Spleen (tissue), 11 donors: ENCODE measurements at regions not wholly inside any gene's neighbourhood (a gene's known extent, or its start where the extent isn't known, plus 50 kb on each side); places are given as distances from the start of the nearest gene placed in this dataset.

Source experiments
- DNase-seq: peaks from one replicate; pipeline ENCODE4 v3.0.0-alpha.2; 2020
- H3K27ac ChIP-seq, 8 donors: fragments of 200-600 bp; sonication (generic) in 7 of 8; 1 replicate in 4 of 8; 2 replicates in 4 of 8; pipeline versions ENCODE4 v1.5.0 to v1.8.0; 2016 to 2021; ENCODE audit warnings: inconsistent platforms in 4 of 8, mild to moderate bottlenecking in 4 of 8, moderate library complexity in 1 of 8
- H3K27me3 ChIP-seq, 7 donors: fragments of 200-600 bp; sonication (generic) in 6 of 7; replicated peaks in 1 of 7; 1 replicate in 4 of 7; 2 replicates in 3 of 7; pipeline versions ENCODE4 v1.5.0 to v1.8.0; 2016 to 2021; ENCODE audit warnings: inconsistent platforms in 3 of 7, mild to moderate bottlenecking in 1 of 7
- H3K36me3 ChIP-seq, 6 donors: fragments of 200-600 bp; sonication (generic) in 5 of 6; 1 replicate in 4 of 6; 2 replicates in 2 of 6; pipeline versions ENCODE4 v1.5.0 to v1.8.0; 2016 to 2021; ENCODE audit warnings: inconsistent platforms in 2 of 6
- H3K4me1 ChIP-seq, 6 donors: fragments of 200-600 bp; sonication (generic) in 5 of 6; 1 replicate in 3 of 6; 2 replicates in 3 of 6; pipeline versions ENCODE4 v1.5.0 to v1.8.0; 2016 to 2021; ENCODE audit warnings: inconsistent platforms in 3 of 6
- H3K4me3 ChIP-seq, 8 donors: fragments of 200-600 bp; sonication (generic) in 7 of 8; 1 replicate in 4 of 8; 2 replicates in 4 of 8; pipeline versions ENCODE4 v1.5.0 to v1.8.0; 2016 to 2021; ENCODE audit warnings: inconsistent platforms in 4 of 8, mild to moderate bottlenecking in 4 of 8, moderate library complexity in 2 of 8
- H3K9me3 ChIP-seq, 8 donors: fragments of 200-600 bp; sonication (generic) in 7 of 8; 1 replicate in 4 of 8; 2 replicates in 4 of 8; pipeline versions ENCODE4 v1.5.0 to v1.8.0; 2016 to 2021; ENCODE audit warnings: inconsistent platforms in 4 of 8
- POLR2A ChIP-seq, 3 donors: fragments of 450-650 bp; IDR thresholded peaks; one replicate each; pipeline ENCODE4 v1.5.1; 2017; ENCODE audit warnings: antibody characterized with exemption in 3 of 3, mild to moderate bottlenecking in 1 of 3
- POLR2AphosphoS5 ChIP-seq, 3 donors: sonication (generic); formaldehyde crosslinking; IDR thresholded peaks; one replicate each; pipeline ENCODE4 v1.5.1; 2017; ENCODE audit warnings: antibody characterized with exemption in 3 of 3
- WGBS, 5 donors: extraction: QIAGEN DNeasy Blood & Tissue Kit in 3 of 5; methylation state at CpG; one replicate each; pipeline versions ENCODE4 v1.1.5 to v1.1.7; 2013 to 2018; 5-methylcytosine and 5-hydroxymethylcytosine counted together
- intact Hi-C: fragments of 100-400 bp; cut with DNase I; formaldehyde crosslinking; loops from one replicate; pipeline ENCODE4 v1.15.0; 2023; ENCODE audit warnings: low total_unique reads
- TF ChIP-seq, protein P1 (sequence below), 11 experiments: fragments of 200-600 bp in 7 of 11; fragments of 450-650 bp in 4 of 11; sonication (generic) in 4 of 11; IDR thresholded peaks in 8 of 11; conservative IDR thresholded peaks in 3 of 11; 1 replicate in 7 of 11; 2 replicates in 4 of 11; pipeline versions ENCODE4 v1.4.0 to v1.8.0; 2016 to 2021; ENCODE audit warnings: antibody characterized with exemption in 11 of 11, inconsistent platforms in 4 of 11, mild to moderate bottlenecking in 1 of 11
- donor health status: healthy with polysubstance abuse.
- donor health status: DM: no; HTN: no; CAD: no; lungs with moderate emphysema.
- donor health status: DM: no; HTN: no; CAD: no.
- donor health status: Bipolar disorder and iron deficiency.
- donor health status: healthy.
- donor health status: DM: no; HTN: no; CAD: no.
- donor health status: DM: yes; HTN: yes; CAD: no.

DNA sequence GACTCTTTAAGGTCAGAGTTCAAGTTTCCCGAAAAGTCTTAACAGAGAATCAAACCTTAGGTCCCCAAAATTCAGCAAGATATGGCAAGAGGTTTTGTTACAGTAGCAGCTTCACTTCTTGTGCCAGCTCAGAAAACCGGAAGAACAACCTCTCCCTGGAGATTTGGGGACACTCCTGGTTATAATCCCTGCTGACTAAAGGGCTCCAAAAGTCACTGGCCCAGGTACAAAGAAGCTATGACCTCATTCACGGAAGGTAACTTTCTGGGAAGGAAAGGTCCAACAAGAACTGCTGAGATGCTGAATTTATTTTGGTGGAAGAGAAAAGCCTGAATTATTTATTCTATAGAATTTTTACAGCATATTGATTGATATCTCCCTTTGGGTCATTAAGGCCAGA lies 55.6 kb upstream of the DIO2 start:
- Histone ChIP-seq H3K27me3 (no peaks in the 10 kb centered on the region), H3K36me3 (no peaks in the 10 kb centered on the region), H3K4me1 (no peaks in the 10 kb centered on the region), H3K4me3 (no peak overlapping the region), H3K27ac (no peak overlapping the region), H3K9me3 (no peaks in the 10 kb centered on the region)
- intact Hi-C loops = no loop called here
- TF ChIP-seq POLR2AphosphoS5 (IDR thresholded peaks at IDR 0.05) (no peak), POLR2A (IDR thresholded peaks at IDR 0.05) (no peak)
- TF ChIP-seq, protein P1, sequence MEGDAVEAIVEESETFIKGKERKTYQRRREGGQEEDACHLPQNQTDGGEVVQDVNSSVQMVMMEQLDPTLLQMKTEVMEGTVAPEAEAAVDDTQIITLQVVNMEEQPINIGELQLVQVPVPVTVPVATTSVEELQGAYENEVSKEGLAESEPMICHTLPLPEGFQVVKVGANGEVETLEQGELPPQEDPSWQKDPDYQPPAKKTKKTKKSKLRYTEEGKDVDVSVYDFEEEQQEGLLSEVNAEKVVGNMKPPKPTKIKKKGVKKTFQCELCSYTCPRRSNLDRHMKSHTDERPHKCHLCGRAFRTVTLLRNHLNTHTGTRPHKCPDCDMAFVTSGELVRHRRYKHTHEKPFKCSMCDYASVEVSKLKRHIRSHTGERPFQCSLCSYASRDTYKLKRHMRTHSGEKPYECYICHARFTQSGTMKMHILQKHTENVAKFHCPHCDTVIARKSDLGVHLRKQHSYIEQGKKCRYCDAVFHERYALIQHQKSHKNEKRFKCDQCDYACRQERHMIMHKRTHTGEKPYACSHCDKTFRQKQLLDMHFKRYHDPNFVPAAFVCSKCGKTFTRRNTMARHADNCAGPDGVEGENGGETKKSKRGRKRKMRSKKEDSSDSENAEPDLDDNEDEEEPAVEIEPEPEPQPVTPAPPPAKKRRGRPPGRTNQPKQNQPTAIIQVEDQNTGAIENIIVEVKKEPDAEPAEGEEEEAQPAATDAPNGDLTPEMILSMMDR (IDR thresholded peaks at IDR 0.05 in 8 of 11, conservative IDR thresholded peaks at IDR 0.05 in 3 of 11) = no peak
- 75 to 93% (median 85%) methylated on average over 3 of the region's 3 CpGs for WGBS, 5 donors
- DNase-seq = no peak

DNA sequence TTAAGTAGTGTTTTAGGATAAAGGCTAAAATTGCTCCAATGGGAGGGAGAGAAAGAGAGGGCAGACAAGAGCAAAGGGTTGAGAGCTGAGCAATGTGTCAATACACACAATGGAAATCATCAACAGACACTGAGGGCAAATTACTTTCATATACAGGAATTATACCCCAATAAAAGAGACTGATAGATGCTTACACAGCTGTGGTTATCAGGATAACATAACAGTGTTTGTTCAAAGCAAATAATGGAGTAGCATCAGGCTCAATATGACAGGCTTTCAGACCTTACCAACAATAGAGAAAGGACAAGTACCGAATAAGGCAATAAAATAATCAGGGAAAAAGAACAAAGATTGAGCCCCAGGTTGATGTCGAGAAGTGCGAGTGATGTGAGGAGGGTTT lies 53.4 kb upstream of the DIO2 start:
- H3K4me3 ChIP-seq = no peak overlapping the region
- WGBS, 5 donors = 87 to 97% (median 91%) methylated on average over 3 of the region's 3 CpGs
- no peaks in the 10 kb centered on the region for H3K36me3 ChIP-seq
- no peaks in the 10 kb centered on the region for H3K4me1 ChIP-seq
- no peaks in the 10 kb centered on the region for H3K27me3 ChIP-seq
- TF ChIP-seq POLR2A (IDR thresholded peaks at IDR 0.05) (no peak), POLR2AphosphoS5 (IDR thresholded peaks at IDR 0.05) (no peak)
- TF ChIP-seq, protein P1 (IDR thresholded peaks at IDR 0.05 in 8 of 11, conservative IDR thresholded peaks at IDR 0.05 in 3 of 11) = no peak
- H3K27ac ChIP-seq = no peak overlapping the region
- intact Hi-C loops = no loop called here
- DNase-seq = no peak
- no peaks in the 10 kb centered on the region for H3K9me3 ChIP-seq
